GM19238 (cell line): ENCODE measurements at regions not wholly inside any gene's neighbourhood (a gene's known extent, or its start where the extent isn't known, plus 50 kb on each side); places are given as distances from the start of the nearest gene placed in this dataset.
"Not testable (repeated sequence)": the region's sequence is repeated elsewhere in the genome, so short reads cannot be mapped to it uniquely, and the experiment has no call there.

Experiments
- DNase-seq: peaks from one replicate; pipeline ENCODE4 v3.0.0; 2011; ENCODE audit warnings: low spot score; ENCODE audit not compliant: insufficient read length

DNA sequence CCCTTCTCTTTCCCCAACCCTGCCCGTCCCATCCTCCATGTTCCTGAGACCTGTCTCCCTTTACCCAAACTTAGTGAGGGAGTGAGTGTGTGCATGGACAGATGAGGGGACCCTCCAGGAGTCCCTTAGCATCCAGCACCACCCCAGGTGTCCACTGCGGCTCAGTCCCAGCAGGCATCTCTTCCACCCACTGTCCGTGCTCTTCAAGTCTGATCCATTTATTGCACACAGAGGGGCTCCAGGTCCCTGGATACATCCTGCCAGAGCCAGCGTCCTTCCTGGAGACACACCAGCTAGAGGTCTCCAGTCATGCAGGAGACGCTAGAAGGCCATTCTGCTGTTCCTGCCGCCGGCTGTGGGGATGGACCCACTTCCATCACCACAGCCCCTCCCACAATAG is 239.2 kb downstream of the ADGRD1 start:
- DNase-seq = no peak

DNA sequence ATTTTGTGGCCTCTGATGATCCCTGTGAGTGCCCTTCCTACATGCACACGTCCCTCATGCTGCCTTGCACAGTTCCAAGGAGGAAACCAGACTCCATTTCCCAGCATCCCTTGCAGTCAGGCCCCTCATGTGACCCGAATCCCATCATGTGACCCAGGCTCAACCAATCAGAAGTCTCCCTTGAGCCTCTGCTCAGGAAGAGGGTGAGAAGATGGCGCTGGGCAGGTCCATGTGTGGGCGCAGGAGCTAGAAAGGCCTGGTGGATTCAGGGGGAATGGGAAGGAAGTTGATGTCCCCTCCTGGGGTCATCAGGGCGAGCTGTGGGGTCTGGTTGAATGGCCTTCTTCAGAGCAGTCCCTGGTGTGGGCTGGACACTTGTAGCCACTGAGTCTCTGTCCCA is 240.5 kb downstream of the ADGRD1 start:
- DNase-seq = no peak

DNA sequence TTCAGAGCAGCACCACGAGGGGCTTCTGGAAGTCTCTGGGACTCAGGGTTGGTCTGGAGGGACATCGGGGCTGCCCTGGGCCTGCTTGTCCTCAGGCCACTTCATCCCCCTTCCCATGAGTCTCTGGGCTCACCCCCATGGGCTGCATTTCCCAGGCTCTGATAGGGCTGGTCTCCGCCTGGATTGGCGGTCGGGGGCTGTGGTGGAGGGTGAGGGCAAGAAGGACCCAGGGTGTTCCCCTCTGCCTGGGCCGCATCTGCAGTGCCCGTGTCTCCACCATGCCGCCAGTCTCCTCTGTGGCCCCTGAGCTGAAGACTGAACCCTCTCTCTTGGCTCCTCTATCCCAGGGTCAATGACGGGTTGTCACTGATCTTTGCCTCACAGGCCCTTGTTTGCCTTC is 242.1 kb downstream of the ADGRD1 start:
- DNase-seq = no peak

DNA sequence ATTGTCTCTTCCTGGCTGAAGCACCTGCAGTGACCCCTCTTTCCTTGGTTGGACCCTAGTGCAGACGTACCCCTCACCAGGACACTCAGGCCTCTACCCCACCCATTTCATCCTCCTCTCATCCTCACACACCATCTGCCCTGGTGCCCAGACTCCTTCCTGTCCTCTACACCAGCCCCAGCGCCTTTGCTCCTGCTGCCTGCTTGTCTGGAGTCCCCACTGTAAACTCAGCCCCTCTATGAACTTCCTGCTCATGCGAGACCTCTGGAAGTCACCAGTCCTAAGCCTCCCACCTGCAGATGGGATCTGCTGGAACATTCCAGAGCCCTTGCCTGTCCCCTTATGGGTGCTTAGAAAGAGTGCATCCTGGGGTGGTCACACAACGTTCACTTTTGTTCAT is 242.5 kb downstream of the ADGRD1 start:
- no peak for DNase-seq

DNA sequence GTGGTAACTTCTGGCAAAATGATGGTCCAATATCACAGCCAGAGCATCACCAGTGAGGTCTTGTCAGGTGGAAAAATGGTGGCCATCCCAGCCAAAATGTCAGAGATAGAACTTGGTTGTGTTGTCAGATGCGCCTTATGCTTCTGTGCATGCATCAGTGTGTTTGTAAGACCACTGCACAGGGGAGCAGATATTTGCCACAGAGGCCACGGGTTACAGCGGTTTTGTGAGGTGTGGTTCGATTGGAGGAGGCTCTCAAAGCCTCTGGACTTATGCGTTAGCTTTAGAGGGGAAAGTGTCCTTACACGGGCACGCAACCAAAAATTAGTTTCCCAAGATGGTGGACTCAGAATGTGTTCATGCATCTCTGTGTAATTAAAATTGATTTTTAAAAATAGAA is 243.8 kb downstream of the ADGRD1 start:
- no peak for DNase-seq

DNA sequence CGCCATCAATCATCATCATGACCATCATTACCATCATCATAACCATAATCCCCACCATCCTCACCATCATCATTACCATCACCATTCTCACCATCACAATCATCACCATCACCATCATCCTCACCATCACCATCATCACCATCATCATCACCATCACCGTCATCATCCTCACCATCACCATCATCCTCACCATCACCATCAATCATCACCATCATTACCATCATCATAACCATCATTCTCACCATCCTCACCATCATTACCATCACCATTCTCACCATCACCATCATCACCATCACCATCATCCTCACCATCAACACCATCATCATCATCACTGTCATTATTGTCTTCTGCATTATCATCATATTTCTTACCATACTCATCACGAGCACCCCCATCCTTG is 245.5 kb downstream of the ADGRD1 start:
- no peak for DNase-seq

DNA sequence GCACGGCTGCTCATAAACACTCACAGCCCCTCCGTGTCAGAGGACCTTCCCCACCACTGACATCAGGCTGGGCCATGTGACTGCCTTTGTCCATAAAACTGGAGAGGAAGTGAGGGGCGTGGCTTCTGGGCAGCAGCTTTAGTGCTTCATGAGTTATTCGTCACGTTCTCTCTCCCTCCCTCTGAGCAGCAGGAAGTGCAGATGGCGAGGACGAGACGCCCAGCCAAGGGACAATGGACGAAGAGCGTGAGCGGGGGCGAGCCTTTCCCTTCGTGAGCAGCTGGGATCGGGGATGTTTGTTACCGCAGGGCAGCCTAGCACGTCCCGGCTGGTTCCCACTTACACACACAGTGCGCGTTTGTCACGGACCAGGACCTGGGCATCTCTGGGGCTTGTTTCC is 248.2 kb downstream of the ADGRD1 start:
- not testable (repeated sequence) for DNase-seq

DNA sequence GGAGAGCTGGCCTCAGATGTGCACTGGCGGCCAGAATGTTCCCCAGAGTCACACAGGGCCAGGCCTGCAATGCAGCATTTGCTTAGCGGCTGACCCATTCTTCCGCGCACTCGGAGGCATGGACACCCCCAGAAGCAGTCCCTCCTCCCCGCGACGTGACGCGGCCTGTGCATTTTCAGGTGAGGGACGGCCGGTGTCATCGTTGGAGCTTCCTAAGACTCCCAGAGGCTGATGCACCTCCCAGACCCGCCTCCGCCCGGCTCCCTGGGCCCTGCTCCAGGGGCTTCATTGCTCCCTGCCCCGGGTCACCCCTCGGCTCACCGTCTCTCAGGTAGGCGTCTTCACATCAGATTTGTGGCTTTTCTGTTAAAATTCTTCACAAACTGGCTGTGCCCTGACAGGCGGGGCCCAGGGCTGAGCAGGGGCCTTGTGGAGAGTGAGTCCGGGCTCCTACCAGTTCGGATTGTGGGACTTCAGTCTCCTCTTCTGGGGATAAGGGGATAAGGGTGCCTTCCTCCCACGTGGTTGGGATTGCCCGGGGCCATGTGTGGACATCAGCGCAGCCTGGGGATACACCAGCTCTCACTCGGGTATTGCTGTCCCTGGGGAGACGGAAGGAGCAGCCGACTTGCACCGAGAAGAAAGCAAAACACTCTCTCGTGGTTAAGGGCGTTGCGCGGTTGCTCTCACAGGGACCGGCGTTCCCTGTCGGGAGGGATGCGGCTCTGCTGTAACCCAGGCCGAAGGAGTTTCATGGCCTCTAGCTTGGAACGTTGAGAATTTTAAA is 249.1 kb downstream of the ADGRD1 start:
- DNase-seq = no peak

DNA sequence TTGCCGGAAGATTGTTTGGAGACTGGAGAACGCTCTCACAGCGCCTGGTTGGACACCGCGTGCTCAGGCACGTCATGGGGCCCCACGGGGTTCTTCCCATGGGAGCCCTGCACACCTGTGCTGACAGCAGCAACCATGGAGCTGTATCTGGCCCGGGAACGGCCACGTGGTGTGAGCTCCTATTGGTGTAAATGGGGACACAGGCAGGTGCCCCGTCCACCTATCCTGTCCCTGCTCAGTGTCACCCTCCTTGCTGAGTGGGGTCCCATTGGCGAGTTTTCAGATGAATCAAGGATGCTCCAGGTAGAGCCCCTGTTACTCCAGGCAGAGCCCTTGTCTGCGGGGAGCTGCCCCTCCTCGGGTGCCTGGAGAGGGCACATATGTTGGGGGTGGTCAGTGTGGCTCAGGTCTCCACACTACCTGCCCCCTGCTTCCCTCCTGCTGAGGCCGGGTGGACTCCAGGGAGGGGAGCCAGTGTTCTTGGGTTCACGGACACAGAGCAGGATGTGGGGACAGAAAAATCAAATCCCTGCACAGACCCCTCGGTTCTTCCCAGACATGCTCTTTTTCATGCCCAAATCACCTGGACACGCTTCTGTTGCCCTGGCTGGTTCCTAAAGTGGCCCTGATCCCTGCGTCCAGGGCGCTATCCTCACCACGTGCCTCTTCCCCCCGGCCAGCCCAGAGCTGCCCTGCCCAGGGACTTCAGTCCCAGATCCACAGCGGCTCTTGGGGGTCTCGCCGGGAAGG is 250.1 kb downstream of the ADGRD1 start:
- no peak for DNase-seq

DNA sequence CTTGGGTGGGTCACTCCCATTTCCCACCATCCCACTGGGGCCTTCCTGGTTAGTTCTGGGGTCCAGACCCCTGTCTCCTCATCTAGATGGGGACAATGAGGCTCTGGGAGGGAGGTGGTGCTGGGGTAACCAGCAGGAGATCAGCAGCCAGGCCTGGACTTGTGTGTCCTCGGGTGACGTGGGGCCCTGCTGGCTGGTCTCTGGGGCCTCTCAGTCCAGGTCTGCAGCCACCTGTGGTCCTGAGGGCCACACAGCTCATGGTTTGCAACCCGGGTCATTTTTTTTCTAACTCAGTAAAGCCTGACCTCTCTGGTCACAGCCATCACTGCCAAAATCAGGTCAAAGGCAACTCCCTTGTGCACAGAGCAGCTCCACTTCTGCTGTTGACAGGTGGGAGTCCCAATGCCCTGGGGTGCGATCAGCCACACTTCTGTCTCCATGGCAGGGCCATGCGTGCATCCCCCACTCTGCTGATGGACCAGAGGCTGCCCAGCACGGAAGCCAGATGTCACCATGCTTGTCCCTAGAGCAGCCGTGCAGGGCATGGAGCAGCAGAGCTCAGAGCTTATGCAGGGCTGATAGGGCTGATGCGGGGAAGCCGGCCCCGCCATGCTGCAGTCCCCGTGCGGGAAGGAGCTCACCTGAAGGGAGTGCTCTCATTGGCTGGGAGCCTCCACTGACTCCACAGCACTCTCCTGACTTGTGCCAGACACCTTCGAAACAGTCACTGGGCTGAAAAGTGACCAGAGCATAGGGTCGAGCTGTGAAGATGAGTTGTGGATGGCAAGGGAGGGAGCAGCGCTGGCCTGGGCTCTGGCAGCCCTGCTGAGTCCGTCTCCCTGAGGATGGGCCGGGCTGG is 250.9 kb downstream of the ADGRD1 start:
- DNase-seq = no peak

DNA sequence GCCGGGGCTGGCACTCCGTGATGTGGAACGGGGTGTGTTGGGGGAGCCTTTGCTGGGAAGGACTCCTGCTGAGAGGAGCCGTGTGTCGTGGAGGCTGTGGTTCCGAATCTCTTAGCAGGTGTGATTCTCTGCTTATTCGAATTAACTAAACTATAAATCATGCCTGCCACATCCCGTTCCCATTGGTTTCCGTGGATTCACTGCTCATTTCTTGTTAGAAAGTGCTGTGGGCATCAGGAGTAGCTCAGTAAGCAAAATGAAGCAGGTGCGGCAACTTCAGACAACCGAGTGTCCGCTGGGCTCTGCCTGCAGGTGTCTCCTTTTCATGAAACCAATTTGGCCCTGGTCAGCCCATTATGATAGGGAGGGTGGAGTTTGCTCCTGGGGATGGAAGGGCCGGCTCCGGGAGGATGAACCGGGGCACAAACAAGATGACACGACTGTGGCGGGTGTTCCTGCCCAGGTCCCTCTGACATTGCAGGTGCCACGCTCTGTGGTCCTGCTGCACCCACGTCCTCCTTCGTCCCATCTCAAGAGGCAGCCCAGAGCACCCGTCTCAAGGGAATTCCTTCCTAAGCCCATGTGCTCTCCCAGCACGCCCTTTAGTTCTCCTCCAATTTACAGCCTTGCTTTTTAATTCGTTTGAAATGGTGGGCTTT is 251.7 kb downstream of the ADGRD1 start:
- DNase-seq = not testable (repeated sequence)

DNA sequence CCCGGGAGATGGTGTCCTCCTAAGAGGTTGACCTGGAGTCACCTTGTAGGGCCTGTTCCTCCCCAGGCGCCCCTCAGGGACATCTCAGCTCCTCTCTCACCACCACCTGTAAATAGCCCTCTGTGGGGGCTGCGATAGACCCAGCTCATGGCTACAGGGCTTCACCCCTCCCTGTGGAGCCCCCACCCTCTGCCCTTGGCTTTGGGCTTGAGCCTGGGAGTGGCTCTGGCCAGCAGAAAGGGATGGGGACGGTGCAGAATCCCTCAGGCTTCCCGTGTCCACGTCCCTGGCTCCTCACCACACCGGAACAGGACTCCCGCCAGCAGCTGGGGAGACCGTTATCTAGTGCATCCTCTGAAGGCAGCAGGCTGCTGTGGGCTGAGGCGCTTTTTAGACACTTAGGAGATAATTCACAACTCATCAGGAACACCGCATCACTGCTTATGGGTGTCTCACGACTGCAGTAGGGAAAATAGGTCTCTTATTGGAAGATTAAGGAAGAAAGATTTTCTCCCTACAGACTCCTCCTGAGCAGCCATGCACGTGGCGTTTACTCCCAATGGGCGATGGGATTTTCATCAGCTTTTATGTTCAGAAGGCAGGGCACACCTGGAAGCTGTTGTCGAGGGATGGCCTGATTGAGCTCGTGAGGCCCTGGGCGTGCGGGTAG is 253.1 kb downstream of the ADGRD1 start:
- not testable (repeated sequence) for DNase-seq

DNA sequence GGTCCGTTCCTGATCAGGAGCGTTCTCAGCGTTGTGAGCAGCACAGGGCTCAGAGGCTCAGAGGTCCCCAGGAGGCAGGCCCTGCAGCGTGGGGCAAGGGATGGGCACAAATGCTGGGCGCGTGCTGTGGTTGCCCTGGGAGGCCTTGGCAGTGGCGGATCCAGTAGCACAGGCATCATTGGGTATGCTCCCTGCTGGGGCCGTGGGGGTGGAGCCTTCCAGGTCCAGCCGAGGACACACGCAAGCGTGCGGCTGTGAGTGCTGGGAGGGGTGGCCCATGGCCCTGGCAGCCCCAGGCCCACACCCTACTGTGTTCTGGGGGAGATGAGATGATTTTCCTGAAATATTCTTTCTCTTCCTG is 253.6 kb downstream of the ADGRD1 start:
- not testable (repeated sequence) for DNase-seq

DNA sequence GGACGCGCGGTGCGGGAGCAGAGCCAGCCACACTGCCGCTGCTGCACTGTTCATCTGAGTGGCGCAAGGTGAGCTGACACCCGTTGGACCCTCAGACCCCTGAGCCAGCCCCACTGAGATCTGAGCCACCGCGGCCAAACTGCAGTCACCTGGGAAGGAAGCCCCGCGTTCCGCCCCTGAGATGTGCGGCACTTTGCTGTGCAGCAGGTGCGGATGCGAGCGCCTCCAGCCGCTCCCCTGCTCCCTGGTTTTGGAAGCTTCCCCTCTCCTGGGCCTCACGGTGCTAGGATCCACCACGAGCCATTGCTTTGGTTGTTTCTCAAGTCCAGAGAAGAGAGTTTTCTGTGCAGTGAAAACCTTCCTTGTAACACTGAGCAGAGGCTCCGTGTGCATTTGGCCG is 254.1 kb downstream of the ADGRD1 start:
- not testable (repeated sequence) for DNase-seq

DNA sequence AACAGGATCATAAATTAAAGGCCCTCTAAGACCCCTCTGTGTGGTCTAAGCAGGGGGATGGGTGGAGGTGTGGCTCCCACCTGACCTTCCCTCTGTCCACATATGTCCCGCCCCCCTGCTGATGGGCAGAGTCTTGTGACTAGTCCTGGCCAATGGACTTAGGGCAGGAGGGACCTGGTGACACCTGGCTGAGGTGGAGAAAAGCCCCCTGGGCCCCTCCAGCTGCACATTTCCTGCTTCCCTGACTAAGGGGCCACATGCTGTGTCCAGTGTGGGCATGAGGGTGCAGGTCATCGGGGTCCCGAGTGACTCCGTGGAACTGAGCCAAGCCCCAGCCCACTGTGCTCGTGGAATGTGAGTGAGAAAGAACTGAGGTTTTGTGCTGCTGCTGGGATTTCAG is 254.7 kb downstream of the ADGRD1 start:
- no peak for DNase-seq

DNA sequence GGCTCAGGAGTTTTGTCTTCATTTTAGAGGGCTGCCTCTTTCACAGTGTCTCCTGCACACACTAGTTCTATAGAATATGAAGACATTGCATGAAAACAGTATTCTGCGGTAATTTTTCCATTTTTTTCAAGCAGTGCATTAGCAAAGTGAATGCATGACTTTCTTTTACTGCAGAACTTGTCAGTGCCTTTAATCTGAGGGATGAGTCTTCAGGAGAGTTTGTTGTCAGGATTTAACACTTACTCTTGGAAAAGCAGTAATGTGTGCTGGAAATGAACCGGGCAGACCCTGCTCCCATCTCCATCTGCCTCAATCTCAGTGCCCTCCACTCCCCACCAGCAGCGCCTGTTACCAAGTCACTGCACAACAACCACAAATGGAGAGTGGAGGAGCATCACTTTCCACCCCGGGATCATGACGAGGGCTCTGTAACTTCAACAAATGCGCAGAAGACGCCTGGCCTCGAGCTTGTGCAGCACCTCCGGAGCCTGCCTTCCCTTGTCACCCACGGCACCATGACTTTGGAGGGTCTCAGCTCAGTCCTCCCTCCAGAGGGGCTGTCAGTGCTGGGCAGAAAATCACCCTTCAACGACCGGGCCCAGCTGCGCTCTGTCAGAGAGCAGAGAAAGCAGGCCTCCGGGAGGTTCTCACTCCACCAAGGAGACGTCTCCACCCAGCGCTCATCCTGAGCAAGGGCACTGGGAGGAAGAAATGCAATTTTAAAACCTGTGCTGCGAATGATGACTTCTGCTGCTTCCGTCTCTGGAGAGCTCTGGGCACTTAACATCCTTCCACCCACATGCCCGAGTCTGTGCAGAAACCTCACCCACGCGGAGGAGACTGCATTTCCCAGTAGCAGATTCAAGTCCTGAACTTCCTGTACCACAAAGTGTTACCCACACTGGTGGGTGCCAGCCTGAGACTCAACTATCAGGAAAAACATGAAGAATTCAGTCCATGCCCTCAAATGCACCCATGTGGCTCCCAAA is 255.7 kb downstream of the ADGRD1 start:
- no peak for DNase-seq

DNA sequence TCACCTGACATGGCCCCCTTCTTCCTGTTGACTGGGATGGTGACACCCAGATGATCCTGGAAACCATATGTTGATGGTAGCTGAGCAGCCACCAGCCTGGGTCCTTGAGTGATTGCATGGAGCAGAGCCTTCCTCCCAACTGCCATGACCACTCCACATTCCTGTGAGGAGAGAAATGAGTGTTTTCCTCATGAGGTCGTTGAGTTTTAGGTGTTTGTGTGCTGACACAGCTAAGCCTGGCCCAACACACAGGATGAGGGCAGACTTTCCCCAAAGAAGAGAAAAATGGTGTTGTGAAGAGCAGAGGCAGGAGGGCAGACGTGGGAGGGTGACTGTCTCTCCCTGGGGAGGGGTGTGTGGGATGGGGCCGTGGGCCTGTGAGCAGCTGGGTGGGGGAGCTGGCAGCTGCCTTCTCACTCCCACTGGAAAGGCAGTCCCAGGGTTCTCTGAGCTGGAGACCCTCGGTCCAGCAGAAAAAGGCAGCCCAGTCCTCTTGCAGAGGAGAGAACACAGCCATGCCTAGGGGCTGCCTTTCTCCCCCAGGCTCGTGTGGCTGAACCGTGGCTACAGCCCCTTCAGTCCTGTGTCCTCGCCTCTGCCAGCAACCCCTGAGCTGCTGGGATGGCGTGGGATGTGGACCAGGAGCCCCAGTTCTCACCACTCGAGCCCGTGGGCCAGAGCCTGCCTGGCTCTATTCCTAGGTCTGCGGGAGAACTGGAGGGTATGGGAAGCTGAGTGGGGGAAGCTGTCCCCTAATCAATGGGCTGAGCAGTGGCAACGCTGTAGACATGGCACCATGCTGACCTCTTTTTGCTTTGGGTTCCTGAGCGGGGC is 257.0 kb downstream of the ADGRD1 start:
- DNase-seq = no peak

DNA sequence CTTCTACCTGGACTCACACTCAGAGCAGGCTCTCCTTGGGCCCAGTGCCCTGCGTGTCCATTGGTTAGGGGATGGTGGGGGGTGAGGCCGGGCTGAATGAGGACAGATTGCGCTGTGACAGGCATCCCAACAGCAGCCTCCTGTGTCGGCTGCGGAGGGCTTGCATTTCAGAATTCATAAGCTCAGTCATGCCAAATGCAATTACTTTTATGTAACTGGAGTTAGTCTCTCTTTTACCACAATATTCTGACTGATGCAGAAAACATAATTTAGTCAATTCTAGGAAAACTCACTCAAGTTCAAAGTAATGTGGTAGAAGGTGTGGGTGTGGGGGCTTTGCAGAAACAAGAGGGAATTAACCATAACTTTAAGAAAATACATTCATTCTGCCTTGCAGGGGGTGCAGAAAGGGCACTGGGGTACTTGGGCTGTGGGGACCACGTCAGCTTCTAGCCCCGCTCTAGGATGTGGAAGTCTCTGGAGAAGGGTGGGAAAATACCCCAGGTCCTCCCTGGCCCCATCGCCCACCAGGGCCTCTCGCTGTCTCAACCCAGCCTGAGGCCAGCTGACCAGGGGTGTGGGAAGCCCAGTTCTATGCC is 257.7 kb downstream of the ADGRD1 start:
- no peak for DNase-seq
